Activated gamma-delta T cell treated with anti-CD3 and anti-CD28 coated beads, Interleukin-2, amount 50 U/mL, for 16 hours (primary cell): ENCODE measurements at regions not wholly inside any gene's neighbourhood (a gene's known extent, or its start where the extent isn't known, plus 50 kb on each side); places are given as distances from the start of the nearest gene placed in this dataset.
"Not testable (repeated sequence)": the region's sequence is repeated elsewhere in the genome, so short reads cannot be mapped to it uniquely, and the experiment has no call there.

Experiments
- DNase-seq: peaks from one replicate; pipeline ENCODE4 v3.0.0-alpha.2; 2020; ENCODE audit warnings: low read depth

GRCh38 chr2:121047383-121047782, 237.6 kb downstream of the TFCP2L1 start:
- no peak for DNase-seq

DNA sequence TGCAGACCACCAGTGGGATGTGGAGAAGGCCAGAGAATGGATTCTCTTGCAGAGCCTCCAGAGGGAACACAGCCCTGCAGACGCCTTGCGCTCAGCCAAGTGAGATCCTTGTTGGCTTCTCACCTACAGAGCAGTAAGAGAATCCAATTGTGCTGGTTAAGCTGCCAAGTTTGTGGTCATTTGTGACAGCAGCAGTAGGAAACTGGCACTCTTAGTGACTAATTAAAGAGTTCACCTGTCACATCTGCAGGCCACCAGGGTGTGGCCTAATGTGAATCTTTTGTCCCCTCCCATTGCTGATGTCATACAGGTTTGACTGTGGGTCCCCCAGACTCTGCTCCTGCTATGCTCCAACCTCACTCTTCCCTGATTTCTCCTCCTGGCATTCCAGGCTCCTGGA, 235.9 kb downstream of the TFCP2L1 start:
- DNase-seq: no peak

- no peak for DNase-seq
Observed at GRCh38 chr2:121049950-121050585, 234.9 kb downstream of the TFCP2L1 start.

DNA sequence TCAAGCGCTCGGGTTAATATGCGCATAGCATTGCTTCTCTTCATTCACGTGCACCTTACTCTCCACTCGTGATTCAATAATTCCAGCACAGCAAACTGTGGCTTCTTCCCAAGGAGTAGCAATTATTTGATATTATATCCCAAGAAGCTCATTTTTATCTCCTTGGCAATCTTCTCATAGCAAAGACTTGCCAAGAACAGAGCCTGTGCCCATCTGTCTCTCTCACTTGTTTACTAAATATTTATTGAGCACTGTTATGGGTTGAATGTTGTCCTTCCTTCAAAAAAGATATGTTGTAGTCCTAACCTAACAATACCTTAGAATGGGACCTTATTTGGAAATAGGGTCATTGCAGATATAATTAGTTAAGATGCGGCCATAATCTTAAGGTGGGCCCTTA, 233.7 kb downstream of the TFCP2L1 start:
- no peak for DNase-seq

- no peak for DNase-seq
Observed at GRCh38 chr2:121052023-121052422, 233.0 kb downstream of the TFCP2L1 start.

DNA sequence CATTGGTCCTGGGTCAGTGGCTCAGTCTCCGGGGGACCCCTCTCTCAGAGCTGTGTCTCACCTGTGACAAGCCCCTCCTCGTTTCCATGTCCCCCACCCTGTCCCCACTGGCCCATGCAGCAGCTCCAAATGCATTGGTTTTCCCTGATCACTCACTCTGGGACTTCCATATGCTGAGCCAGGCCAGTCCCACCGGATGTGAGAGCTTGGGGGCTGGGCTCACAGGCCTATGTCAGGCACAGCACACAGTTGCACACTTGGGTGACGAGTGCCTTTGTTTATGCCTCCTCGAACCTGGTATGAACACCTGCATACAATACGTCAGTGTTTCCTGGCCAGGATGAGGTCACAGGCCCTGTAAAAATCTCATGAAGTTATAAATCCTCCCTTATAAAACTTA, 232.5 kb downstream of the TFCP2L1 start:
- DNase-seq: no peak

DNA sequence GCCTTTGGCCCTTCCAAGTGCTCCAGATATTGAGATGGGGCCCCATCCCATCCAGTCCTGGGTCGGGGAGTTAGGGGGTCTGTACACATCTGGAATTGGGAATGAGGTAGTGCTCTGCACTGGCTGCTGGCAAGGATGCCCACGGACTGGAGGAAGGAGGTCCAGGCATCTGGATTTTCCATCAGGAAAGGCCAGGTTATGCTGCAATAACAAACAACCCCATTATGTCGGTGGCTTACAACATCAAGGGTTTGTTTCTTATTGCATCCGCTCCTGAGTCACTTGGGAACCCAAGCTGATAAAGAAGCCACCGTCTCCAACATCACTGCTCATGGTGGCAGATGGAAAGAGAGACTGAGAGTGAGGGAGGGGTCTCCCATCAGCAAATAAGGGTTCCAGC, 229.9 kb downstream of the TFCP2L1 start:
- DNase-seq: no peak

DNA sequence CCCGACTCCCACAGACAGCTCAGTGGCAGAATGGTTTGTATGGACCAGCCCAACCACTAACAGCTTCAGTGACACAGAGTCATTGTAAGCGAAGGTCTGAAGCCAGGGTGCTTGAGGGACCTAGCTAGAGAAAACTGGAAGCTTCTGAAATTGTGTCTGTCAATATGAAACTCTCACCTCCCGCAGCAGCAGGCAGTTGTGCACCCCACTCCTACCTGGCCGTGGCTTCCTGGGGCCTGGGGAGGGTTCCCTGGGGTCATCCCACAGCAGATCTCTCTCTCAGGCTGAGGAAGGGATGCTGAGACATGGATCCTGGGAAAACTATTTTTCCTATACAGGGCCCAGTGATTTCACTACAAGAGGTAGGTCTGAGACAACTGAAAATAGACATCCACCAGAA, 229.5 kb downstream of the TFCP2L1 start:
- DNase-seq: no peak

- DNase-seq: no peak
Observed at GRCh38 chr2:121058852-121059558, 226.0 kb downstream of the TFCP2L1 start.

- no peak for DNase-seq
Observed at GRCh38 chr2:121059651-121060649, 225.1 kb downstream of the TFCP2L1 start.

- DNase-seq: no peak
Observed at GRCh38 chr2:121061633-121062032, 223.4 kb downstream of the TFCP2L1 start.

- no peak for DNase-seq
Observed at GRCh38 chr2:121063471-121063870, 221.5 kb downstream of the TFCP2L1 start.

GRCh38 chr2:121064186-121064585, 220.8 kb downstream of the TFCP2L1 start:
- DNase-seq: no peak

- no peak for DNase-seq
Observed at GRCh38 chr2:121065239-121065638, 219.8 kb downstream of the TFCP2L1 start.

GRCh38 chr2:121066526-121066925, 218.5 kb downstream of the TFCP2L1 start:
- DNase-seq: no peak

DNA sequence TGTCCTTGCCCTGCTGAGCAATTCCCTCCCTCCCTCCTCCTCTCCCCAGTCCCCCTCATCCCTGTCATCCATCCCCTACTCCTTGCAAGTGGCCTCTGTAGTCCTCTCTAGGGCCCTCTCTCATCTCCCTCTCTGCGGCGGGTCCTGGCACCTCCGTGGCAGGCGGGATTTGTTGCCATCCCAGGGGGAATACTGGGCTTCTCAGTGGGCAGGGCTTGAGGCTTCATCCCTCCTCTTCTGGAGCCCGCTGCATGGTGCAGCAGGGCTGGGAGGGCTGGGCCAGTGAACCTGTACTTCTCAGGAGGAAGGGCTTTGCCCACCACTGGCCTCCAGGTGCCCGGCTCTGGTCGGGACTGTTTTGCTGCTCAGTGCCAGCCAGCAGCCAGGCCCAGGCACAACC, 216.2 kb downstream of the TFCP2L1 start:
- DNase-seq: no peak

DNA sequence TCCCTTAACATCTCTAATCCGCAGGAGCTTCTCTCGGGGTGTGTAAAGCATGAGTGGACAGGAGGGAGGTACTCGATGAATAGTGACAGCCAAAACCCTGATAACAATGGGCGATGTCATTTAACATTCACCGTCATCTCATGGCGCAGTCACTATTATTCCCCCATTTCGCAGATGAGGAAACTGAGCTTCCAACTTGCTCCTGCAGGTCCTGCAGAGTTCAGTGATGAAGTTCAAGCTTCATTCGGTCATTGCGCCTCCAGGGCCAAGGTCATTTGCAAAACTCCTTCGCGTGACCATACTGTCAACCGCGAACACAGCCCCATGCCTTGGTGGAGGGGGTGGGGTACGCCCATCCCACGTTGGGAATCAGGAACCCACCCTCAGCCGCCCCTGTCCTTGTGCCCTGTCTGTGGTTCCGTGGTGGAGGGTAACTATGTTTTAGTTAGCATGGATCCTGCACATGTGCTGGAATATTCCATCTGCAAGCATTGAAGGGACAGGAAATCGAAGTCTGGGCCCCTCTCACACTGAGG, 215.5 kb downstream of the TFCP2L1 start:
- no peak for DNase-seq

GRCh38 chr2:121070061-121070460, 214.9 kb downstream of the TFCP2L1 start:
- not testable (repeated sequence) for DNase-seq

DNA sequence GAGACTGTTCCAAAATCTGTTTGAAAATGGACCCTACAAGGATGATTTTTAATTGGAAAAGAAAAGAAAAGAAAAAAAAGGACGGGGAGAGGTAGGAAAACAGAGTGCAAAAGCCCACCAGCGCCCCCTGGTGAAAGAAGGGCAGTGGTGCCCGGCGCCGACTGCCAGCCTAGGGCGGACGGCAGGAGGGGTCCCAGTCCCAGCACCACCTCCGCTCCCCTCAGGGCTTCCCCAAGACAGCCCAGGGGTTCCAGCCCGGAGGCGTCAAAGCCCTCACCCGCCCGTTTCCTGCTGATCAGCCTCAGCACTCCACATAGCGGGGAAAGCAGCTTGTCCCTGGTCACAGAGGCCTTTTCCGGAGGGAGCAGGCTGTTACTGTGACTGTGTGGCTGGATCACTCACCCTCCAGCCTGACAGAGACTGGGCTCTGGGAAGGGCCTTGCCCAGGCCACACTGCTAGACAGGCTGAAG, 213.9 kb downstream of the TFCP2L1 start:
- DNase-seq: no peak

DNA sequence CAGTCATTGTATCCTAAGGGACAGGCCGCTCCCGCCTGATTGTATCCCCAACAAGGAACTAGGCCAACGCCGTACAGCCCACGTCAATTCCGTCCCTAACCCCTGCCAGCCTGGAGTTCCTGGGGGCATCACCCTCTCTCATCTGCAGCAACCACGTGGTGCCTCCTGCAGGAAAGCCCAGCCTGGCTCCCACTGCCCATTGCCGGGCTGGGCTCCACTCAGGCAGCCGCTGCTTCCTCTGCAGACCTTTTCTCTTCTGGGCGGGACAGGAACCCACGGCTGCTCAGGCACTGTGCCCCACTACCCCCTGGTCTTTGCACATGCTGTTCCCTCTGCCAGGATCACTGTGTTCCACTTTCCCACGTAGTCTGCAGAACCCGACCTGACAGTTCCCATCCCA, 212.2 kb downstream of the TFCP2L1 start:
- DNase-seq: no peak

DNA sequence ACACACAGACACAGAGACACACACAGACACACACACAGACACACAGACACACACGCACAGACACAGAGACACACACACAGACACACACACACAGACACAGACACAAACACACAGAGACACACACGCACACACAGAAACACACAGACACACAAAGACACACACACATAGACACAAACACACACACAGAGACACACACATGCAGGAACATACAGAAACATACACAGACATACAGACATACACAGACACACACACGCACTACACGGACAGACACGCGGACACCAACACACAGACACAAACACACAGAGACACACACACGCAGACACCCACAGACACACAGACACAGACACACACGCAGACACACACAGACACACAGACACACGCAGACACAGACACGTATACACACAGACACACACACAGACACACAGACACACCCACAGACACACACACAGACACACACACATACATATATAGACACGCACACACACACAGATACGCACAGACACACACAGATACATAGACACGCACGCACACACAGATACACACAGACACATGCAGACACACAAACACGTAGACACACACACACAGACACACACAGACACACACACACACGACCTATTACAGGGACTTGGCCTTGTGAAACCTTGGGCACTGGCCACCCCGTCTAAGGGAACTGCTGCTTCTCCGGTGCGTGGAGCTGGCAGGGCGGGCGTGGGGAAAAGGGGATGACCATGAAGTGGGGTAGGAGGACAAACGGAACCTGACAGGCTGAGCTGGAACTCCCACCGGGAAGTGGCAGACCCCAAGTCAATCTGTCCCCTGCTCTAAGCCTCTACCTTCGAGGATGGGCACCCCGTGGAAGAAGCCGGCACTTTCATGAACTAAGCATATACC, 211.4 kb downstream of the TFCP2L1 start:
- DNase-seq: no peak
